22Rv1 (cell line): ENCODE measurements at regions not wholly inside any gene's neighbourhood (a gene's known extent, or its start where the extent isn't known, plus 50 kb on each side); places are given as distances from the start of the nearest gene placed in this dataset.

ENCODE experiments used
- CTCF ChIP-seq: fragments of 450-650 bp; IDR thresholded peaks from 2 replicates; pipeline ENCODE4 v1.5.1; 2017; ENCODE audit warnings: mild to moderate bottlenecking
- ZFX ChIP-seq: fragments of 450-650 bp; IDR thresholded peaks from 2 replicates; pipeline ENCODE4 v1.6.1; 2017; ENCODE audit warnings: antibody characterized with exemption, borderline replicate concordance

DNA sequence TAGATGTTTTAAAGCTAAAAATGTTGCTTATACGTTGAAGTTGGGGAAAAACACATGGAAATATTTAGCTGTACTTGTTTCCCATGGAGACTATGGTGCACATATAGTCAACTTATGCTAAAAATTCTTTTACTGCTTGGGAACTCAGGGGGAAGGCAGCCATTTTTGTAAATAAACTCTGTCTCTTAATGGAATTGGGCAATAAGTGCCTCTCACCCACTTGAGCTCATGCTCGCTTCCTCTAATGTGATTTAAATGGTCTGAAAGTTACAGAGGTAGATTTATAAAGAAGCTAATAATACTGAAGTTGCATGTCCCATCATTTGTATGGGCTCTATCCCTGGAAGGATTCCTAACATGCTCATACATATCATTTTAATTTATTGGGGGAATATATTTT lies 523.8 kb downstream of the RASEF start:
- TF ChIP-seq CTCF = no peak
- TF ChIP-seq ZFX = no peak
